Cardiac muscle cell (in vitro differentiated cells and primary cell): ENCODE measurements at regions not wholly inside any gene's neighbourhood (a gene's known extent, or its start where the extent isn't known, plus 50 kb on each side); places are given as distances from the start of the nearest gene placed in this dataset.

Experiments used
- DNase-seq, 2 donors: peaks; one replicate each; pipeline versions ENCODE4 v3.0.0 to v3.0.0-alpha.2; 2010 to 2017; ENCODE audit warnings: low read depth in 1 of 2, low spot score in 1 of 2
- H3K27ac ChIP-seq: fragments of 200-600 bp; sonication (generic); 2 replicates; pipeline ENCODE4 v1.5.1; 2016
- H3K27me3 ChIP-seq: fragments of 200-600 bp; sonication (generic); 2 replicates; pipeline ENCODE4 v1.6.0; 2016; ENCODE audit warnings: control low read depth
- H3K36me3 ChIP-seq: fragments of 200-600 bp; sonication (generic); 2 replicates; pipeline ENCODE4 v1.5.1; 2016; ENCODE audit warnings: control low read depth
- H3K4me1 ChIP-seq: fragments of 200-600 bp; sonication (generic); 2 replicates; pipeline ENCODE4 v1.8.1; 2017; ENCODE audit warnings: low read depth, mild to moderate bottlenecking, mixed run types
- H3K4me3 ChIP-seq: fragments of 200-600 bp; sonication (generic); 2 replicates; pipeline ENCODE4 v1.5.1; 2016; ENCODE audit warnings: mild to moderate bottlenecking
- H3K9me3 ChIP-seq: fragments of 200-600 bp; sonication (generic); 2 replicates; pipeline ENCODE4 v1.5.1; 2017; ENCODE audit warnings: low read depth, mild to moderate bottlenecking, control low read depth
- CTCF ChIP-seq: IDR thresholded peaks from 2 replicates; pipeline ENCODE4 v1.5.1; 2012; ENCODE audit warnings: low read depth, mild to moderate bottlenecking, low read length

DNA sequence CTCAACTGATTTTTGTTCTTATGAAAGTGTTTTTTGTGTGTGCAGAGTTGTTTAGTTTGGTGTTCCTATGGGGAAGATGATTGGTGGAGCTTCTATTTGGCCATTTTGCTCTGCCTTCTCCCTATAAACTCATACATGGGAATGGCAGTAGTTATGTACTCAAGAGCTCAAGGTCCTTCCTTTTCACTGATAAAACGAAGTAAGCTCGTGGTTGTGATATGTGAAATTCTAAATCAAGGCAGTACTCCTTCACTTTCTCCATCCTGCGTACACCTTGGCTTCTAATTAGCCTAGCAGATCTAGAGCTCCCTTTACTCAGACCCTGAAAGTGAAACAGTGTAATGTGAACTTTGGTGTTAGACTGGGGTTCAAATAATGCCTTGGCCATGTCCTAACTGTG lies 159.3 kb upstream of the TNC start:
- Histone ChIP-seq H3K4me3 (no peak overlapping the region), H3K36me3 (no peaks in the 10 kb centered on the region), H3K9me3 (no peaks in the 10 kb centered on the region), H3K27ac (no peak overlapping the region), H3K27me3 (no peaks in the 10 kb centered on the region), H3K4me1 (no peaks in the 10 kb centered on the region)
- TF ChIP-seq CTCF, result no peak
- no peak for DNase-seq

DNA sequence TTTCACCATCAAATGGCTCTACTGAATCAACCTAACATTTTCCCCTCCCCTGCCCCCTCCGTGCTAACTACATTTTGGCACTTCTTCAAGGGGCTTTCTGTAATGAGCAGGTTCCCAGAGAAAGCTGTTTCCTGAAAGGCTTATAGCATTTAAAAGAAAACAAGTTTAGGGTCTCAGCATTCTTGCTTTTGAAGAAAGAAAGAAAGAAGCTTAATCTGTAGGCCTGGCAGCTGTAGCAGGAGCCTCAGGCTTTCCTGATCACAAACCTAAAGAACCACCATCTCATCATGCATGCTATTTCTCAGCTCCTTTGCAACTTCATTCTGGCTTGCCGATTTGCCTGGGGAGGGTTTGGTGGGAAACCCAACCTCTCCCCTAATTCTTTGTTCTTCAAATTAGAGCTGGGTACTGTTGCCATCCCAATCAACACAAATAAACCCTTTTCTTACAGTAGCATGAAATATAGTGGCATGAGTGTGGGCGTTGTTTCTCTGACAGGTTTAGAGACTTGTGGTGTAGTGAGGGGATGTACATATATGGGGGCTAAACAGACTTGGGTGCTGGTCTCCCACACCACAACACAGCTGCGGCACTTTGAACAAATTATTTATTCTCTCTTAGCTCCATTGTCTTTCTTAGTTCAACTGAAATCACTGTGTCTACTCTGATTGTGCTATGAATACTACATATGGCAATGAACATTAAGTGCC lies 160.5 kb upstream of the TNC start:
- no peak overlapping the region for H3K27ac ChIP-seq
- H3K36me3 ChIP-seq, result no peaks in the 10 kb centered on the region
- H3K4me1 ChIP-seq, result no peaks in the 10 kb centered on the region
- H3K4me3 ChIP-seq, result no peak overlapping the region
- H3K27me3 ChIP-seq, result no peaks in the 10 kb centered on the region
- no peak for TF ChIP-seq CTCF
- no peaks in the 10 kb centered on the region for H3K9me3 ChIP-seq
- DNase-seq, result no peak

DNA sequence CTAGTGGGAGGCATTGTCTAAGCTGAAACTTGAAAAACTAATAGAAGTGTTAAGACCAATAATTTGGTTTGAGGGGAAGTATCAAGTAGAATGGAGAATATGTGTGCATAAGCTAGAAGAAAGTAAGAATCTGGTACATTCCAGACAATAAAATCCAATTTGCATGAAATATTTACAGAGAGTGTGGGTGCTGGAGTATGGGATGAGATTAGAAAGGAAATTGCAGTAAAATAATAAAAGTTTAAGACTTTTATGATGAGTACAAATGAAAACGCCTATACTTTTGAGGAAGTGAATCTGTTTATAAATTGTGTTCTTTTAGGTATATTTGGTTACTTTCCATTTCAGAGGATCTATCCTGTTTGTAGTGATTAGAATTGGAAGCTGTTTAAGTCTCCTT lies 165.4 kb upstream of the TNC start:
- no peak overlapping the region for H3K4me3 ChIP-seq
- no peak overlapping the region for H3K27ac ChIP-seq
- no peak for TF ChIP-seq CTCF
- no peaks in the 10 kb centered on the region for H3K4me1 ChIP-seq
- no peaks in the 10 kb centered on the region for H3K27me3 ChIP-seq
- H3K9me3 ChIP-seq, result no peaks in the 10 kb centered on the region
- no peaks in the 10 kb centered on the region for H3K36me3 ChIP-seq
- no peak for DNase-seq

GRCh38 chr9:115285836-115286235 lies 167.9 kb upstream of the TNC start:
- Histone ChIP-seq H3K4me3 (no peak overlapping the region), H3K36me3 (no peaks in the 10 kb centered on the region)

GRCh38 chr9:115286411-115286810 lies 168.5 kb upstream of the TNC start:
- Histone ChIP-seq H3K4me1 (no peaks in the 10 kb centered on the region), H3K9me3 (no peaks in the 10 kb centered on the region), H3K27ac (no peak overlapping the region), H3K4me3 (no peak overlapping the region), H3K36me3 (no peaks in the 10 kb centered on the region), H3K27me3 (no peaks in the 10 kb centered on the region)
- DNase-seq, result no peak
- no peak for TF ChIP-seq CTCF

More at GRCh38 chr9:115285836-115286235, 167.9 kb upstream of the TNC start:
- no peak for DNase-seq
- no peaks in the 10 kb centered on the region for H3K9me3 ChIP-seq
- TF ChIP-seq CTCF, result no peak
- no peak overlapping the region for H3K27ac ChIP-seq
- H3K4me1 ChIP-seq, result no peaks in the 10 kb centered on the region
- no peaks in the 10 kb centered on the region for H3K27me3 ChIP-seq
